ENCODE measurements at regions not wholly inside any gene's neighbourhood (a gene's known extent, or its start where the extent isn't known, plus 50 kb on each side); places are given as distances from the start of the nearest gene placed in this dataset.
A peak's percentile ranks its signal among the peaks of the same experiment; 100 is the strongest.

- peak overlapping the region; percentile 65 for H3K27ac ChIP-seq (ENCODE audit: low read depth in 2 of 2, low read length in 2 of 2)
- no peak overlapping the region for H3K4me3 ChIP-seq (ENCODE audit: low read length in 2 of 2)
- no peaks in the 10 kb centered on the region for H3K27me3 ChIP-seq (ENCODE audit: control insufficient read depth in 2 of 2, insufficient read depth in 2 of 2, low read length in 2 of 2)
- H3K36me3 ChIP-seq (ENCODE audit: control insufficient read depth in 2 of 2, insufficient read depth in 2 of 2, low read length in 2 of 2), result no peaks in the 10 kb centered on the region
- no peak overlapping the region for H3K9ac ChIP-seq (ENCODE audit: low read depth in 1 of 2, low read length in 2 of 2)
- H3K9me3 ChIP-seq (ENCODE audit: control insufficient read depth in 2 of 2, low read length in 2 of 2), result no peaks in the 10 kb centered on the region
- H3K4me1 ChIP-seq (ENCODE audit: control insufficient read depth in 2 of 2, insufficient read depth in 2 of 2, low read length in 2 of 2), result peaks cover 0 to 9% of the 10 kb centered on the region in 2 donors
Observed at GRCh38 chr11:119880143-119880542, 151.1 kb upstream of the NECTIN1 start.

GRCh38 chr11:119878990-119879389, 150.0 kb upstream of the NECTIN1 start:
- H3K27ac ChIP-seq (ENCODE audit: low read depth in 2 of 2, low read length in 2 of 2), result no peak overlapping the region
- no peaks in the 10 kb centered on the region for H3K27me3 ChIP-seq (ENCODE audit: control insufficient read depth in 2 of 2, insufficient read depth in 2 of 2, low read length in 2 of 2)
- no peaks in the 10 kb centered on the region for H3K9me3 ChIP-seq (ENCODE audit: control insufficient read depth in 2 of 2, low read length in 2 of 2)
- H3K4me3 ChIP-seq (ENCODE audit: low read length in 2 of 2), result no peak overlapping the region
- peaks cover 0 to 9% of the 10 kb centered on the region in 2 donors for H3K4me1 ChIP-seq (ENCODE audit: control insufficient read depth in 2 of 2, insufficient read depth in 2 of 2, low read length in 2 of 2)
- H3K9ac ChIP-seq (ENCODE audit: low read depth in 1 of 2, low read length in 2 of 2), result no peak overlapping the region
- no peaks in the 10 kb centered on the region for H3K36me3 ChIP-seq (ENCODE audit: control insufficient read depth in 2 of 2, insufficient read depth in 2 of 2, low read length in 2 of 2)

- Histone ChIP-seq H3K4me1 (ENCODE audit: control insufficient read depth in 2 of 2, insufficient read depth in 2 of 2, low read length in 2 of 2) (peaks cover 0 to 7% of the 10 kb centered on the region in 2 donors), H3K9me3 (ENCODE audit: control insufficient read depth in 2 of 2, low read length in 2 of 2) (no peaks in the 10 kb centered on the region), H3K4me3 (ENCODE audit: low read length in 2 of 2) (no peak overlapping the region), H3K9ac (ENCODE audit: low read depth in 1 of 2, low read length in 2 of 2) (no peak overlapping the region), H3K27ac (ENCODE audit: low read depth in 2 of 2, low read length in 2 of 2) (no peak overlapping the region), H3K36me3 (ENCODE audit: control insufficient read depth in 2 of 2, insufficient read depth in 2 of 2, low read length in 2 of 2) (no peaks in the 10 kb centered on the region), H3K27me3 (ENCODE audit: control insufficient read depth in 2 of 2, insufficient read depth in 2 of 2, low read length in 2 of 2) (no peaks in the 10 kb centered on the region)
Observed at GRCh38 chr11:119876841-119877240, 147.8 kb upstream of the NECTIN1 start.

GRCh38 chr11:119875841-119876600, 147.0 kb upstream of the NECTIN1 start:
- no peak overlapping the region for H3K4me3 ChIP-seq (ENCODE audit: low read length in 2 of 2)
- peaks cover 0 to 7% of the 10 kb centered on the region in 2 donors for H3K4me1 ChIP-seq (ENCODE audit: control insufficient read depth in 2 of 2, insufficient read depth in 2 of 2, low read length in 2 of 2)
- H3K36me3 ChIP-seq (ENCODE audit: control insufficient read depth in 2 of 2, insufficient read depth in 2 of 2, low read length in 2 of 2), result no peaks in the 10 kb centered on the region
- no peaks in the 10 kb centered on the region for H3K27me3 ChIP-seq (ENCODE audit: control insufficient read depth in 2 of 2, insufficient read depth in 2 of 2, low read length in 2 of 2)
- H3K9ac ChIP-seq (ENCODE audit: low read depth in 1 of 2, low read length in 2 of 2), result no peak overlapping the region
- no peaks in the 10 kb centered on the region for H3K9me3 ChIP-seq (ENCODE audit: control insufficient read depth in 2 of 2, low read length in 2 of 2)
- H3K27ac ChIP-seq (ENCODE audit: low read depth in 2 of 2, low read length in 2 of 2), result no peak overlapping the region

- no peak overlapping the region for H3K27ac ChIP-seq (ENCODE audit: low read depth in 2 of 2, low read length in 2 of 2)
- no peaks in the 10 kb centered on the region for H3K27me3 ChIP-seq (ENCODE audit: control insufficient read depth in 2 of 2, insufficient read depth in 2 of 2, low read length in 2 of 2)
- no peak overlapping the region for H3K9ac ChIP-seq (ENCODE audit: low read depth in 1 of 2, low read length in 2 of 2)
Observed at GRCh38 chr11:119874660-119875238, 145.7 kb upstream of the NECTIN1 start.

GRCh38 chr11:119873761-119874421, 144.9 kb upstream of the NECTIN1 start:
- H3K27me3 ChIP-seq (ENCODE audit: control insufficient read depth in 2 of 2, insufficient read depth in 2 of 2, low read length in 2 of 2), result no peaks in the 10 kb centered on the region
- no peaks in the 10 kb centered on the region for H3K36me3 ChIP-seq (ENCODE audit: control insufficient read depth in 2 of 2, insufficient read depth in 2 of 2, low read length in 2 of 2)
- H3K27ac ChIP-seq (ENCODE audit: low read depth in 2 of 2, low read length in 2 of 2), result no peak overlapping the region
- H3K9ac ChIP-seq (ENCODE audit: low read depth in 1 of 2, low read length in 2 of 2), result no peak overlapping the region
- H3K4me1 ChIP-seq (ENCODE audit: control insufficient read depth in 2 of 2, insufficient read depth in 2 of 2, low read length in 2 of 2), result no peaks in the 10 kb centered on the region
- H3K9me3 ChIP-seq (ENCODE audit: control insufficient read depth in 2 of 2, low read length in 2 of 2), result no peaks in the 10 kb centered on the region
- no peak overlapping the region for H3K4me3 ChIP-seq (ENCODE audit: low read length in 2 of 2)

More at GRCh38 chr11:119874660-119875238, 145.7 kb upstream of the NECTIN1 start:
- Histone ChIP-seq H3K4me3 (ENCODE audit: low read length in 2 of 2) (no peak overlapping the region), H3K36me3 (ENCODE audit: control insufficient read depth in 2 of 2, insufficient read depth in 2 of 2, low read length in 2 of 2) (no peaks in the 10 kb centered on the region), H3K9me3 (ENCODE audit: control insufficient read depth in 2 of 2, low read length in 2 of 2) (no peaks in the 10 kb centered on the region), H3K4me1 (ENCODE audit: control insufficient read depth in 2 of 2, insufficient read depth in 2 of 2, low read length in 2 of 2) (no peaks in the 10 kb centered on the region)

GRCh38 chr11:119872611-119873310, 143.8 kb upstream of the NECTIN1 start:
- no peaks in the 10 kb centered on the region for H3K9me3 ChIP-seq (ENCODE audit: control insufficient read depth in 2 of 2, low read length in 2 of 2)
- H3K4me3 ChIP-seq (ENCODE audit: low read length in 2 of 2), result no peak overlapping the region
- H3K4me1 ChIP-seq (ENCODE audit: control insufficient read depth in 2 of 2, insufficient read depth in 2 of 2, low read length in 2 of 2), result no peaks in the 10 kb centered on the region
- no peaks in the 10 kb centered on the region for H3K27me3 ChIP-seq (ENCODE audit: control insufficient read depth in 2 of 2, insufficient read depth in 2 of 2, low read length in 2 of 2)
- H3K27ac ChIP-seq (ENCODE audit: low read depth in 2 of 2, low read length in 2 of 2), result no peak overlapping the region
- no peaks in the 10 kb centered on the region for H3K36me3 ChIP-seq (ENCODE audit: control insufficient read depth in 2 of 2, insufficient read depth in 2 of 2, low read length in 2 of 2)
- no peak overlapping the region for H3K9ac ChIP-seq (ENCODE audit: low read depth in 1 of 2, low read length in 2 of 2)

- Histone ChIP-seq H3K36me3 (ENCODE audit: control insufficient read depth in 2 of 2, insufficient read depth in 2 of 2, low read length in 2 of 2) (no peaks in the 10 kb centered on the region), H3K4me1 (ENCODE audit: control insufficient read depth in 2 of 2, insufficient read depth in 2 of 2, low read length in 2 of 2) (peaks cover 18 to 19% of the 10 kb centered on the region in 2 donors), H3K9ac (ENCODE audit: low read depth in 1 of 2, low read length in 2 of 2) (no peak overlapping the region), H3K4me3 (ENCODE audit: low read length in 2 of 2) (no peak overlapping the region), H3K27me3 (ENCODE audit: control insufficient read depth in 2 of 2, insufficient read depth in 2 of 2, low read length in 2 of 2) (no peaks in the 10 kb centered on the region), H3K27ac (ENCODE audit: low read depth in 2 of 2, low read length in 2 of 2) (no peak overlapping the region), H3K9me3 (ENCODE audit: control insufficient read depth in 2 of 2, low read length in 2 of 2) (no peaks in the 10 kb centered on the region)
Observed at GRCh38 chr11:119865661-119866156, 136.7 kb upstream of the NECTIN1 start.

GRCh38 chr11:119864836-119865235, 135.8 kb upstream of the NECTIN1 start:
- Histone ChIP-seq H3K4me3 (ENCODE audit: low read length in 2 of 2) (no peak overlapping the region), H3K9ac (ENCODE audit: low read depth in 1 of 2, low read length in 2 of 2) (no peak overlapping the region), H3K27me3 (ENCODE audit: control insufficient read depth in 2 of 2, insufficient read depth in 2 of 2, low read length in 2 of 2) (no peaks in the 10 kb centered on the region), H3K4me1 (ENCODE audit: control insufficient read depth in 2 of 2, insufficient read depth in 2 of 2, low read length in 2 of 2) (peaks cover 18 to 19% of the 10 kb centered on the region in 2 donors), H3K27ac (ENCODE audit: low read depth in 2 of 2, low read length in 2 of 2) (peak overlapping the region; percentile 28 to 60), H3K9me3 (ENCODE audit: control insufficient read depth in 2 of 2, low read length in 2 of 2) (no peaks in the 10 kb centered on the region), H3K36me3 (ENCODE audit: control insufficient read depth in 2 of 2, insufficient read depth in 2 of 2, low read length in 2 of 2) (no peaks in the 10 kb centered on the region)

All from mucosa of rectum (tissue), 2 donors.